HUES48 (cell line): ENCODE measurements at regions not wholly inside any gene's neighbourhood (a gene's known extent, or its start where the extent isn't known, plus 50 kb on each side); places are given as distances from the start of the nearest gene placed in this dataset.

ENCODE experiments used
- H3K27ac ChIP-seq: one replicate; pipeline ENCODE4 v1.7.0; 2013; ENCODE audit warnings: low read depth, low read length, inconsistent platforms
- H3K27me3 ChIP-seq: 2 replicates; pipeline ENCODE4 v1.6.1; 2013; ENCODE audit warnings: mild to moderate bottlenecking, low read length; ENCODE audit not compliant: control insufficient read depth, insufficient read depth
- H3K36me3 ChIP-seq: 2 replicates; pipeline ENCODE4 v1.6.1; 2013; ENCODE audit warnings: low read length; ENCODE audit not compliant: control insufficient read depth, insufficient read depth
- H3K4me1 ChIP-seq: 2 replicates; pipeline ENCODE4 v1.6.1; 2013; ENCODE audit warnings: mild to moderate bottlenecking, low read length; ENCODE audit not compliant: control insufficient read depth, insufficient read depth
- H3K4me3 ChIP-seq: 2 replicates; pipeline ENCODE4 v1.5.1; 2013; ENCODE audit warnings: mild to moderate bottlenecking, low read depth, low read length
- H3K9ac ChIP-seq: 2 replicates; pipeline ENCODE4 v1.6.1; 2013; ENCODE audit warnings: mild to moderate bottlenecking, low read depth, low read length, moderate library complexity
- H3K9me3 ChIP-seq: 2 replicates; pipeline ENCODE4 v1.6.1; 2013; ENCODE audit warnings: low read length; ENCODE audit not compliant: control insufficient read depth, insufficient read depth

DNA sequence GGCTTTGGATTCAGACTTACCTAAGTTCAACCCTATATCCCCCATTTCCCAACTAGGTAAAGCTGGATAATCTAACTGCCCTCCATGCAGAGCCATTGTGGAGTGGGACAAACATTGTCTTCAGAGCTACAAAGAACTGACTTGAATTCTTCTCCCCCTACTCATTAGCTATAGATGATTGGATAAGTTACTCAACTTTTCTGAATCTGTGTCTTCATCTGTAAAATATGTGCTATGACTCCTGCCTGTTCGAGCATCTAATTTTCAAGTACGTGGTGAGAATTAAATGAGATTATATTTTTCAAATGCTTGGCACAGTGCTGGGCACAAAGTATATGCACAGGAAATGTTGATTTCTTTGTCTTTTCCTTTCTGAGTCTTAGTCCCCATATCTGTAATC lies 240.3 kb upstream of the TCF21 start:
- H3K9me3 ChIP-seq = no peaks in the 10 kb centered on the region
- no peak overlapping the region for H3K9ac ChIP-seq
- no peak overlapping the region for H3K4me3 ChIP-seq
- peaks cover 15% of the 10 kb centered on the region; the same call in 1 of the 2 replicates for H3K4me1 ChIP-seq
- no peaks in the 10 kb centered on the region for H3K27me3 ChIP-seq
- no peak overlapping the region for H3K27ac ChIP-seq
- H3K36me3 ChIP-seq = no peaks in the 10 kb centered on the region

DNA sequence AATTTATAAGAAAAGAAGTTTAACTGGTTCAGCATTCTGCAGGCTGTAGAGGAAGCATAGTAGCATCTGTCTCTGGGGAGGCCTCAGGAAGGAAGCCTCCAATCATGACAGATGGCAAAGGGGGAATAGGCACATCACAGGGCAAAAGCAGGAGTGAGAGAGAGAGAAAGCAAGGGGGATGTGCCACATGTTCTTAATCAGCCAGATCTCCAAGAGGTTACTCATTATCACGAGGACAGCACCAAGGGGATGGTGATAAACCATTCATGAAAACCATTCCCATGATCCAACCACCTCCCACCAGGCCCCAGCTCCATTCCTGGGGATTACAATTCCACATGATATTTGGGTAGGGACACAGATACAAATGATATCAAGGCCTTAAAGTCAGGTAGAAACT lies 217.5 kb upstream of the TCF21 start:
- Histone ChIP-seq H3K9me3 (0 out of 2 replicates have a peak, but pooled peaks cover 2% of the 10 kb centered on the region), H3K4me1 (no peaks in the 10 kb centered on the region), H3K36me3 (no peaks in the 10 kb centered on the region), H3K4me3 (no peak overlapping the region), H3K9ac (no peak overlapping the region), H3K27ac (no peak overlapping the region), H3K27me3 (no peaks in the 10 kb centered on the region)

DNA sequence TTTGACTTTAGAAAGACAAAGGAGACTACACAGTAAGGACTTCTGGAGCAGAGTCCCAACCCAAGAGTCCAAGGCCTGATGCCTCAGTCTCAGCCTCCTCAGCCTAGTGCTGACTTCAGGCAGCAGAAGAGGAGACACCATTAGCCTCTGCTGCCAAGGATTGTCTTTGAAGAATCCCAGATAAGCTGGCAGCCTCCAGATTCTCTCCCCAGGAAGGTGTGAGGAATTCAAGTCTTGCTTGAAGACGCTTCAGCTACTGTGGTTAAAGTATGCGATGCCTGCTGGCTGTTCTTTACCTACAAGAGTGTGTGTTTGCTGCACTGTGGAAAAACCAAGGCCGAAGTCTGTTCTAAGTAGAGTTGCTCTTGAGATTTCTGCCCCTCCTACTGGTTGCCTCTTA lies 215.9 kb upstream of the TCF21 start:
- H3K27ac ChIP-seq = no peak overlapping the region
- no peaks in the 10 kb centered on the region for H3K36me3 ChIP-seq
- H3K27me3 ChIP-seq = no peaks in the 10 kb centered on the region
- H3K4me1 ChIP-seq = no peaks in the 10 kb centered on the region
- no peaks in the 10 kb centered on the region for H3K9me3 ChIP-seq
- no peak overlapping the region for H3K4me3 ChIP-seq
- H3K9ac ChIP-seq = no peak overlapping the region

DNA sequence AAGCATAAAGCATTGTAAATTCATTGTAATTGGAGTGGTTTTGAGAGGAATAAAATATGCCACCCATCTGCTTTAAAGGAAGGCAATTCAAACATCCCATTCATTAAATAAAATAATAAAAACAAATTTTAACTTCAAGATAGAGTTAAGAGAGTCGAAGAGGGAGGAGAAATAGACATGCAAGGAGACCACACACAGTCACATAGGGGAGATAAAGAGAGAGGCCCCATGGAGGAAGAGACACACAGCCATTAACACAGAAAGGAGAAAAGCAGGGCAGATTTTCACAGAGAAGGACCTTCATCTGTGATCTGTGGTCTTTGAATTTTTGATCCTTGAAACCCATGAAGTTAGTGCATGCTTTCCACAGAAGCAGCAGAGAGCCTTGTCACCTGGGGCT lies 214.3 kb upstream of the TCF21 start:
- Histone ChIP-seq H3K9me3 (no peaks in the 10 kb centered on the region), H3K4me1 (peaks cover 5% of the 10 kb centered on the region; the same call in 1 of the 2 replicates), H3K27me3 (no peaks in the 10 kb centered on the region), H3K4me3 (no peak overlapping the region), H3K36me3 (no peaks in the 10 kb centered on the region), H3K9ac (no peak overlapping the region), H3K27ac (no peak overlapping the region)

DNA sequence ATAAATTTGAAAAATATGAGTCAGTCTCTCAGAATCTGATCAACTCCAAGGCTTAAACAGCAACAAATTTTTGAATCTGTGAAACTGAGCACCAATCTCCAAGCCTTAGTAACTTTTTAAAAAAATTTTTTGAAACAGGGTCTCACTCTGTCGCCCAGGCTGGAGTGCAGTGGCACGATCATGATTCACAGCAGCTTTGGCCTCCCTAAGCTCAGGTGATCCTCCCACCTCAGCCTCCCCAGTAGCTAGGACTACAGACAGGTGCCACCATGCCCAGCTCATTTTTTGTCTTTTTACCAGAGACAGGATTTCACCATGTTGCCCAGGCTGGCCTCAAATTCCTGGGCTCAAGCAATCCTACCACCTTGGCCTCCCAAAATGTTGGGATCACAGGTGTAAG lies 207.9 kb upstream of the TCF21 start:
- Histone ChIP-seq H3K4me3 (peak overlapping the region; percentile 34; the same call in 1 of the 2 replicates), H3K9ac (peak overlapping the region; percentile 36; the same call in 1 of the 2 replicates), H3K36me3 (no peaks in the 10 kb centered on the region), H3K27ac (peak overlapping the region; percentile 85), H3K27me3 (no peaks in the 10 kb centered on the region), H3K4me1 (peaks cover 42% of the 10 kb centered on the region), H3K9me3 (no peaks in the 10 kb centered on the region)

DNA sequence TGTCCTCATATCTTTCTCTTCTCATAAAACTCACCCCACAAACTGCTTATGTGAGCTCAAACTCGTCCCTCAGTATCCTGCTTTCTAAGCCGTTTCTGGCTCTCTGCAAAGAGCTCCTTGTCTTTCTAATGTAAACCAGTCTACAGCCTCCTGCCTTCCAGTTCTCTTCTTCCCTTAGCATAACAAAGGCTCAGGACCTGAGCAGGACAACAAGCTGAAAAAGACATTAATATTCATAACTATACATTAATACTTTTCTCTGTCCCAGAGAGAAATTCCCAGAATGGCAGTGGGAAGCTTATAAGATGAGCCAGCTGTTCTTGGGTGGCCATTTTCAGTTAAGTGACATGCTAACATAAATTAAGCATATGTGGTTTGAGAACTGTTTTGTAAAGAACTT lies 207.0 kb upstream of the TCF21 start:
- Histone ChIP-seq H3K9ac (peak overlapping the region; percentile 1; the same call in 1 of the 2 replicates), H3K4me1 (peaks cover 42% of the 10 kb centered on the region), H3K36me3 (no peaks in the 10 kb centered on the region), H3K4me3 (peak overlapping the region; percentile 34; the same call in 1 of the 2 replicates), H3K9me3 (no peaks in the 10 kb centered on the region), H3K27ac (peak overlapping the region; percentile 85), H3K27me3 (no peaks in the 10 kb centered on the region)

DNA sequence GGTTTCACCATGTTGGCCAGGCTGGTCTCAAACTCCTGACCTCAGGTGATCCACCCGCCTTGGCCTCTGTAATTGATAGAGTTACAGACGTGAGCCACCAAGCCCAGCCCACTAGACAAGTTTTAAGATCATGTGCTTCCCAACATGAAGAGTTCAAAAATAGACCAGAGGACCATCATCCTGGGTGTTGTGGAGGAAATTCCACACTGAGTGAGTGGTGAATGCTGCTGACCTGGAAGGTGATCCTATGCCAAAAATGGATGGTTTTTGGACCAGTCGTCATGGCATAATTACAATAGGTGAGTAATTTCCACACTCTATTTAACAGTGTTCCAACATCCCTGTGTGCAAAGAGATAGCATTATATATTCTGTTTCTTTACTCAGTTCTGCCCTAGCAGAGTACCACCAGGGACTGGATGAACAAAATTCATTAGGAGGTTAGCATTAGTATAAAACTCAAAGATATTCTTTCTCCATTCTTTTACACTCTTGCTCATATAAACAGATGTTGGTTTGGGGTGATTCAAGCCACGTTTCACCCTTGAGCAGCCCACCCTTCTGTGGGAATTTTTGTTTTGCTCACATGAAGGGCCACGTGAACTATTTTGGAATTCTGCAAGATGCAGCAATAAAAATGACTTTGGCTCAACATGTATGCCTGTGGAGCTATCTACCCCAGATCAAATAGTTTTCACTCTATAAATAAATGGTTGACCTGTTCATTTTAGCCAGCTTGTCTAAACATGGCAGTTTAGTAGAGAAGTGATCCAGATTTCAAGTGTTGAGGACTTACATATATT lies 206.2 kb upstream of the TCF21 start:
- no peak overlapping the region for H3K9ac ChIP-seq
- H3K9me3 ChIP-seq = no peaks in the 10 kb centered on the region
- H3K27ac ChIP-seq = peak overlapping the region; percentile 85
- H3K36me3 ChIP-seq = no peaks in the 10 kb centered on the region
- no peak overlapping the region for H3K4me3 ChIP-seq
- H3K4me1 ChIP-seq = peaks cover 42% of the 10 kb centered on the region
- H3K27me3 ChIP-seq = no peaks in the 10 kb centered on the region

DNA sequence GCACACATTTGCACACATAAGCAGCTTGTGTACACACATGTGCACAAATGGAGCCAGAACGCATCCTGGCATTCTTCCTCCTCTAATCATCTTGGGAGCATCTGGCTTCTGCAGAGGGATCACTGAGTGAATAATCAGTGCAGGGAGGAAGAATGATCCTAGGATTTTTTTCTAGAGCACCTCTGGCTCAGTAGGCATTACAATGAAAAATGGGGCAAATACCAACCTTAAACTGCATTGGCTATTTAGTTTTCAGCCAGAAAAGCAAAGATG lies 205.7 kb upstream of the TCF21 start:
- H3K36me3 ChIP-seq = no peaks in the 10 kb centered on the region
- H3K4me3 ChIP-seq = no peak overlapping the region
- H3K4me1 ChIP-seq = peaks cover 42% of the 10 kb centered on the region
- H3K27ac ChIP-seq = no peak overlapping the region
- H3K27me3 ChIP-seq = no peaks in the 10 kb centered on the region
- no peaks in the 10 kb centered on the region for H3K9me3 ChIP-seq
- no peak overlapping the region for H3K9ac ChIP-seq

DNA sequence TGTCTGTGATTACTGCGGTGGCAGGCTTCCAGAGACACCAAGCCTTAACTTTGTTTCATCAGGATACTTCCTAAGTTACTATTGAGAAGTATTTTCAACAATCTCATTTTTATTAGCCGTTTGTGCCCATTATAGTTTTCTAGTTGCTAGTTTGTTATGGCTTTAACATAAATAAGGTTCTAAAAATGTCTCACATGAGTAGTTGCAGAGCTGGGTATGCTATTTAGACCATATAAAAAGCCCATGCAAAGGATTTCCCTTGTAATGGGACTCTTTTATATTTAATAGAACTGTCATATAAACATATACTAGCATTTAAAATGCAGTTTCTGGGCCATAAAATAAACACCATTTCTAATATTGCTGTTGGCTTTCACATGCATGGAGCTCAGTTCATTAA lies 205.3 kb upstream of the TCF21 start:
- Histone ChIP-seq H3K27ac (no peak overlapping the region), H3K27me3 (no peaks in the 10 kb centered on the region), H3K9me3 (no peaks in the 10 kb centered on the region), H3K9ac (no peak overlapping the region), H3K36me3 (no peaks in the 10 kb centered on the region), H3K4me3 (no peak overlapping the region), H3K4me1 (peaks cover 42% of the 10 kb centered on the region)

DNA sequence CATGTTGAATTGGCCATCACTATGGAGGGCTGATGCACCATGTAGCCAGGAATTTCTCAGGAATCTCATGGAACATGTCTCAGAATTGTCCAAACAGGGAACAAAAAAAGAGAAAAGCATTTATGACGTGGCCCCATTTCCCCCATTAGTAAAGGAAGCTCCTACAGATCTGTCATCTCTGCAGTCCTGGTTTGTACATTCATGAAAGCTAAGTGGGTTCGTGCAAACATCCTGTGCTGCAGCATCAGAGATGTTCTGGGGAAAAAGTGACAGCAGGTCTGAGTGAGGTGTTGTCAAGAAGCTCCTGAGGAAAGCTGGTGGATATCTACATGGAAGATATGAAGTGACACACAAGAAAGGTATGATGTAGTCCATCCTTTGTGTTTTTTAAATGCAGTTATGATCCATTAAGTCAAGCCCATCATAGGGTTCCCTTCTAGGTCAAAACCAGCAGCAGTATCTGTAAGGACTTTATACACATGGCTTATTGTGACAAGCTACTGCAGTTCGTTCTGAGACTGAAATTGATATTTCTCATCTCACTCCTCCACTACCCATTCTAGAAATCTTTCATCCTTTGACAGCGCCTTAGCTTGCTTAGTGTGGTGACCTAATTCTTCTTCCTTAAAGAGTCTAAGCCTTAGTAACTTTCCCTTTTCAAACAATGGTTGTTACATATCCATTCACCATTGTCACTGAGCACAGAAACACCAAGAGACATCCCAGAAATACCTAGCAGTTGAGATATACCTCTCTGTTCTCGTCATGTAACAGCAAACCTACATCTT lies 200.0 kb upstream of the TCF21 start:
- H3K27me3 ChIP-seq = no peaks in the 10 kb centered on the region
- H3K4me3 ChIP-seq = no peak overlapping the region
- H3K9me3 ChIP-seq = no peaks in the 10 kb centered on the region
- no peak overlapping the region for H3K9ac ChIP-seq
- peaks cover 2% of the 10 kb centered on the region; the same call in 1 of the 2 replicates for H3K4me1 ChIP-seq
- H3K27ac ChIP-seq = no peak overlapping the region
- no peaks in the 10 kb centered on the region for H3K36me3 ChIP-seq

DNA sequence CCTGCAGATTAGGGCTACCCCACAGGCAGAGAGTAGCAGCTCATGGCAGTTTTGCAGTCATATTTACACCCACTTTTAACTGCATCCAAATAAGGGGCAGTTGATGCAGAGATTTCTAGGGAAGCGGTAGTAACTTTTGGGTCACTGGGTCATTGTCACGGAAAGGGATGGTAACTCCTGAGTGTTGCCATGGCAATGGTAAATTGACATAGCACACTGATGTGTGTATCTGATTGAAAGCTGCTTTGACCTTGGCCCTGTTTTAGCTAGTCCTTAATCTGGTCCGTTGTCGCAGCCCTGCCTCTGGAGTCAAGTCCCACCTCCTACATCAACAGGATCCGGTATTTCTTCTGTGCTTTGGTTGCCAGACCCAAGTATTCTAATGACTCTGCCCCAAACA lies 199.1 kb upstream of the TCF21 start:
- Histone ChIP-seq H3K4me3 (no peak overlapping the region), H3K27ac (no peak overlapping the region), H3K9me3 (no peaks in the 10 kb centered on the region), H3K4me1 (no peaks in the 10 kb centered on the region), H3K27me3 (no peaks in the 10 kb centered on the region), H3K9ac (no peak overlapping the region), H3K36me3 (no peaks in the 10 kb centered on the region)
